HG03097 (cell line): ENCODE measurements at regions not wholly inside any gene's neighbourhood (a gene's known extent, or its start where the extent isn't known, plus 50 kb on each side); places are given as distances from the start of the nearest gene placed in this dataset.
A peak's percentile ranks its signal among the peaks of the same experiment; 100 is the strongest.
"Not testable (repeated sequence)": the region's sequence is repeated elsewhere in the genome, so short reads cannot be mapped to it uniquely, and the experiment has no call there.

ENCODE experiments used
- ATAC-seq: cut with Tn5 transposase; IDR thresholded peaks from one replicate; pipeline ENCODE4 v1.9.1; 2021; ENCODE audit not compliant: unreplicated experiment, low FRiP score

GRCh38 chr5:98163796-98164493, 609.5 kb upstream of the RGMB start:
- ATAC-seq = no peak

DNA sequence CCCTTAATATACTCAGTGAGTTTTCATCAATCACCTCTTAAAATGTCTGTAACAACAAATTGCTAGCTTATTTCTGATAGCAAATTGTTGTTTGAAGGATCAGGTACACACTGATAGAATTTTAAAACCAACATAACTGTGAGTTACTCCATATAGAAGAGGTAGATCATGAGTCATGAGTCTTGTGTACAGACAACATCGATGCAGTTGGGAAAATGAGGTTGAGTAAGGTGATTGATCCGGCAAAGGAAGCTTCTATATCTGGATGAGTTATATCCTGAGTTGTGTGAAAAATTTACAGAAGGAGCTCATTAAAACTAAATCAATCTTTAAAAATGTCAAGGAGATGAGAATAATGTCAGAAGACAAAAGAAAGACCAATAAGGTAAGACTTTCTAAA, 604.6 kb upstream of the RGMB start:
- no peak for ATAC-seq

GRCh38 chr5:98170994-98171393, 602.5 kb upstream of the RGMB start:
- no peak for ATAC-seq

GRCh38 chr5:98173334-98173733, 600.1 kb upstream of the RGMB start:
- no peak for ATAC-seq

DNA sequence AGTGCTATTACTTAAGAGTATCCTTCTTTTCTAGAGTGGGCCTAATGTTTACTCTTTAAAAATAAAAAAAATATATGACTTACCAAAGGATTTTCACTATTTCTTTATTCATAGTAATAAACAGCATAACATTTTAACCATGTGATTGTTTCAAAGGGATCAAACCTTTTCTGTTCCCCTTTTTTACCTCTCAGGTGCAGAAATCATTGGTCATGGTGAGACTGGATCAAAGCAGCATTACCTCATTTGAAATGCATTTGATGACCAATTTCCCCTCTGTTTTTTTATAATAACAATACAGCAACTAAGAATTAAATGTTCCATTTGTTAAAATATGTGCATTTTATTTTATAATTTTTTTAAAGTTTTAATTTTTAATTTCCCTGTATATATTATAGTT, 598.0 kb upstream of the RGMB start:
- ATAC-seq = no peak

DNA sequence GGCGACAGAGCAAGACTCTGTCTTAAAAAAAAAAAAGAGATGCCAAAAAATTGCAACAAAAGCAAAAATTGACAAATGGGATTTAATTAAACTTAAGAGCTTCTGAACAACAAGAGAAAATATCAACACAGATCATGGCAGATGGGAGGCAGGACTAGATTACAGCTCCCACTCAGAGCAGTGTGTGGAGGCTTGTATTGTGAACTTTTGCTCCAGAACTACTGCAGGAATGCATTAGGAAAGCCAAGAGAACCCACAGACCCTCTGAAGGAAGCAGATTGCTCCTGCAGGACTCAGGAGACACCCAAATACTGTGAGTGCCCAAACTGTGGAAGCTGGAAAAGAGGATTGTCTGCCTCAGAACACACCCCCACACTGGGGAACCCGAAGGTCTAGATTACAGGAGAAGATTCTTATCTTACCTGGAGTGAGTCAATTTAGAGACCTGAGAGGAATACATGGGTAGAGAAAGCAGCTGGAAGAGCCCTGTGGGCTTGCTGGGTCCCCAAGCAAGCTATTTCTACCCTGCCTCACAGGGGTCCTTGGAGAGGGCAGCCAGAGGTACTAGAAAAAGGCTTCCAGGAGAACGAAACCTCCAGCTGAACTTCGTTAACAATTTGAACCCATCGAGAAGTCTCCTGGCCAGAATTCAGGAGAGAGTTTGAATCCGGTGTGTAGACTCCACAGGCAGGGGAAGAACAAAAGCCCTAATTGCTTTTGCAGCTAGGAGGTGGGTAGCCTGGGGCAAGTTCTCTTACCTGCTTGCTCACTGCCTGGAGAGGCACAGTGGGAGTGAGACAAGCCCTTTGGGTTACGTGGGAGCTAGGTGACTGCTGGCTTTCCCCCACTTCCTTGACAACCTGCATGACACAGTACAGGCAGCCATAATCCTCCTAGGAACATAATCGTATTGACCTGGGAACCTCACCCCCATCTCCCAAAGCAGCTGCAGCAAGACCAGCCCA, 593.4 kb upstream of the RGMB start:
- ATAC-seq = no peak

DNA sequence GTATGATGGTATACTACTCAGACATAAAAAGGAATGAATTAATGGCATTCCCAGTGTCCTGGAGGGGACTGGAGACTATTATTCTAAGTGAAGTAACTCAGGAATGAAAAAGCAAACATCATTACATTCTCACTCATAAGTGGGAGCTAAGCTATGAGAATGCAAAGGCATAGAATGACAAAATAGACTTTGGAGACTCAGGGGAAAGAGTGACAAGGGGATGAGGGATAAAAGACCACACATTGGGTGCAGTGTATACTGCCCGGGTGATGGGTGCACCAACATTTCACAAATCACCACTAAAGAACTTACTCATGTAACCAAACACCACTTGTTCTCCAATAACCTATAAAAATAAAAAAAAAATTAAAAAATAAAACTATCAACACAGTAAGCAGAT, 587.3 kb upstream of the RGMB start:
- ATAC-seq = no peak

GRCh38 chr5:98187945-98188344, 585.5 kb upstream of the RGMB start:
- ATAC-seq = no peak

- not testable (repeated sequence) for ATAC-seq
Observed at GRCh38 chr5:98190344-98190743, 583.1 kb upstream of the RGMB start.

DNA sequence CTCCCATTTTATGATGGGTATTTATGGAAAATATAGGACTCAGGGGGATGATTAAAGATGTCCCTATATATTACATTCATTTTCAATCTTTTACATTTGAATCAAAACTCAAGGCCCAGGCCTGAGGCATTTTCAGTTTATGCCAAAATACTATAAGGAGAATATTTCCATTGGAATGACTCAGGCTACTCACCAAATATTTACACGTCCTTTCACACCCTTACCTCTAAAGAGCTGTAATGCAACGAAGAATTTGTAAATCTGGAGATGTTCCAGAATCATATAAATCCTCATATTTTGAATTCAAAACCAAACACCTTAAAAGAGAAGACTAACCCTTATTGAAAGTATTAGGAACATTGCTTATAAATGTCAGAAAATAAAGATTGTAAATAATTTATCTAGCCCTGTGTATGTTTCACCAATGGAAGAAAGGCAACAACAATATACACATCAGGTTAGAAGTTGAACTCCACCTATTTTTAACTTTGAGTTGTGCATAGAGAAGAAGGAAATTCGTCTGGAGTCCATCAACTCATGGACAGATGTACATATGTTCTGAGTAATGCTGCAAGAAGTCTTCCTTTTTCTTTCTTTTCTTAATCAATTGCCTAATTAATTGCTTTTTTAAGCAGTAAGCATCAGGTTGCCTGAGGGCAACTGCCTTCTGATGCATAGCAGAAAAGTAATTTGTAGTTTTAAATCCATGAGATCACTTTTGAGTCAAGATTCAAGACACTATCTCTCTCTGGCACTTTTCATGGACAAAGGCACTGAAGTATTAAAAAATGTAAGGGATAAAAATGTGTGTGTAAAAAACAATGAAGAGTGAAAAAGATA, 579.3 kb upstream of the RGMB start:
- ATAC-seq = no peak

DNA sequence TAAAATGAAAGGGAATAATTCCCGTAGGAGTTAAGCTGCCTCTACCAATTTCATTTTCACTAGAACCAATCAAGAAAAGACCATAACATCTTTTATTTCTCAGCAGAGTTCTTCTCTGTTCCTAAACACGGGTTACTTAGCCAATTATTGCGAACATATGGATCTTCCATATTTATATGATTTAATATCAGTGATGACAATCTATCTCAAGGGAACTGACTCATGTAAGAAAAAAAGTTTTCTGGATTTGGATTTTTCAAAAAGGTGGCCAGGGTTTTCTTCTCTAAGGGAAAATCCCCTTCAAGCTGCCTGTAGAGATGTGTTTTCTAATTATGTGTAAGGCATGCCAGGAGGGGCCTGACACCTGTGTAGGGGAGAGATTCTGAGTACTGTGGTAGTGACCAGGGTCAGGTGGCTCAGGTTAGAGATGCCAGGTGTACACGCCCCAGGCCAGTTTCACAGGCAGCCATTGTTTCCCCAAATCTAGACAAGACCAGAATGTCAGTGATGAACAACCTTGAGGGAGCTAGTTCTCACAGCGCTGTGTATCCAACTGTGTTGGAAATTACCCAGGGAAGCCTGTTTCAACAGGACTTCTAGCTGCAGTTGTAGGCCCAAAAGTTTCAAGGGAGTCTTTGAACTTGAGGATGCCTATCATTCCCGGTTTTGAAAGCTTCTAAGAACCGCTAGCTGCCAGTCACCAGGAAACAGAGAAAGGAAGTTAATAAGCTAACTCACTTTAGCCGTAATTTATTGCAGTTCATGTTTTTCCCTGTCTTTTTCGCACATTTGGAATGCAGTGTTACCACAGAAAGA, 572.5 kb upstream of the RGMB start:
- no peak for ATAC-seq

DNA sequence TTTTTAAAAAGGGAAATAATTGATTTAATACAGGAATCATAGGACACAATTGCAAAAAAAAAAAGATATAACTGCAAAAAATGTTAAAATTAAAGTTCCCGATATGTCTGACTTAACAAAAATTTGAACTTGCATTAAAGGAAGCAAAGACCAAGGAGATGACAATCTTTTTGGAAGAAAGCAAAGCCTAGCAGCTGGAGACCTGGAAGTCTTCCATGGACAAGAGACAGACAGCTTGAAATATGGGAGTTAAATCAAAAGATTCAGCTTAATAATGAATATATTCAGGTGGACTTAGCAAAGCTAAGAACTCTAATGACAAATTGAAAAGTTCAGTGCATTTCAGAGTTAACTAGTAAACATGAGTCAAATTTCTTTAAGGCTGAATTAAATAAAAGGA, 568.7 kb upstream of the RGMB start:
- no peak for ATAC-seq

DNA sequence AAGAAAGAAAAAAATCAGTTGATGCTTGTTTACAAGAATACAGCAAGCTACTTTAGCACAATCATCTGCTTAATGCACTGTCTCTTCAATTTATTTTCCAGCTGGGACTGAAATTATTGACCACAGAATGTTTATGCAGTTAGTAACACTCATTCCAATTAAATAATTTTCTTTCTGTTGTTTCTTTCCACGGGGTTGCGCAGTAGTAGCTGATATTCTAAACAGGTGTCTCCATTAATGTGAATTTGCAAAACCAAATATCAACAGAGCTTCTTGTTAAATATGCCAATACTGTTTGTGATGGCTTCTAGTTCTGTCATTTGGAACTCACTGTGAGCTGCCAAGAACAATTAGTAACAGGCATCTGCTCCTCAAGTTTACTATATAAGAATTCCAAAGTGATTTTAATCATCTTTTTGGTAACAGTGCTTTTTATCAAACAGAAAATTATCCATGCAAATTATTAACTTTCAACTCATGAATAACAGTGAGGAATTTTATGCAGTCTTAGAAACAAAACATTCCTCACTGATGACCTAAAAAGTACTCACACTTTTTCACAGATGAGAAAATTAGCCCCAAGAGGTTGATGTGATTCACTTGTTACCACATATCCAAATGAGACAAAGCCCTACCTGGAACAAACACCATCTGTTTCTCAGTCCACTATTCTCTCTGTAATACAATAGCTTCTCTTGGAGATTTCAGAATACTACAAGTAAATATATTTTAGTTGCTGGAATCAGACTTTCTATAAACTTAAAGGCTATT, 567.6 kb upstream of the RGMB start:
- ATAC-seq = no peak

- no peak for ATAC-seq
Observed at GRCh38 chr5:98206566-98206965, 566.9 kb upstream of the RGMB start.

- no peak for ATAC-seq
Observed at GRCh38 chr5:98209418-98209817, 564.0 kb upstream of the RGMB start.

- no peak for ATAC-seq
Observed at GRCh38 chr5:98214240-98215051, 559.0 kb upstream of the RGMB start.

DNA sequence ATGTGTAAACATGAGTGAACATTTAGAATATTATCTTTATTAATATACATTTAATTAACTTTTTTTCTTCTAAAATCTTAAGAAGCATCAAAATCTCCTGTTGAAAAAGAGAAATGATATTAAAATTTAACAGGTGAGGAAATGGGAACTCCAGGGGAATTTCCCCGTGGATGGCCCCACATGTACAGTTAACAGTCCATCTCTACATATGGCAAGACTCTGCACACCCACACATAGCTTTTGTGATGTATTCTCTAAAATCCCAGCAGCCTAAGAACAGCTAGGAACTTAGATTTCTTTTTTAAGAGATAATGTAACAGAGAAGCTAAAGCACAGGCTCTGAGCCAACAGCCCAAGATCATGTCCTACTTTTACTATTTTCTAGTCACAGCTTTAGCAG, 556.3 kb upstream of the RGMB start:
- peak; percentile 62 for ATAC-seq

DNA sequence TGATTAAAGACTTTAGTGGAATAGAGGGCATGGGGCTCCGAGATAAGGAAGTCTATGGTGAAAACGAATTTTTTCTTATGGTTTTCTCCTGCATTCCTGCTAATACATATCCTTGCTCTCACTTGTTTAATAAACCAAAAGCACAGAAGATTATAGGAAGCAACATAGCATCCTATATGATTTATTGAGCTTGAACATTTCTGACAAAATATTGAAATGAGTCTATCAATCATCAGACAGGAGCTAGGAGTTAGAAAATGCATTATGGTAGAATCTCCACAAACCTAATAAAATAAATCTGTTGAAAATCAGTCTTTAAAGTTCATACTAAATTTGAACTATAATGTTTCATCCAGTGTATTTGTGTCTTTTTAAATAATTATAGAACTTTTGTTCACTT, 554.6 kb upstream of the RGMB start:
- no peak for ATAC-seq

GRCh38 chr5:98227489-98227888, 546.0 kb upstream of the RGMB start:
- ATAC-seq = no peak
